GM19395 (cell line): ENCODE measurements at regions not wholly inside any gene's neighbourhood (a gene's known extent, or its start where the extent isn't known, plus 50 kb on each side); places are given as distances from the start of the nearest gene placed in this dataset.
"Not testable (repeated sequence)": the region's sequence is repeated elsewhere in the genome, so short reads cannot be mapped to it uniquely, and the experiment has no call there.

Experiments used
- ATAC-seq: cut with Tn5 transposase; IDR thresholded peaks from one replicate; pipeline ENCODE4 v1.9.1; 2021; ENCODE audit warnings: mild to moderate bottlenecking, moderate library complexity; ENCODE audit not compliant: unreplicated experiment

- ATAC-seq: no peak
Observed at GRCh38 chr3:82128271-82128670, 366.8 kb upstream of the GBE1 start.

- ATAC-seq: no peak
Observed at GRCh38 chr3:82122554-82123345, 361.3 kb upstream of the GBE1 start.

GRCh38 chr3:82114589-82114988, 353.1 kb upstream of the GBE1 start:
- no peak for ATAC-seq

- ATAC-seq: not testable (repeated sequence)
Observed at GRCh38 chr3:82110721-82111120, 349.3 kb upstream of the GBE1 start.

GRCh38 chr3:82103241-82103640, 341.8 kb upstream of the GBE1 start:
- no peak for ATAC-seq

- ATAC-seq: no peak
Observed at GRCh38 chr3:82100378-82100777, 338.9 kb upstream of the GBE1 start.

GRCh38 chr3:82093641-82094040, 332.2 kb upstream of the GBE1 start:
- ATAC-seq: no peak

- ATAC-seq: no peak
Observed at GRCh38 chr3:82088749-82089148, 327.3 kb upstream of the GBE1 start.

GRCh38 chr3:82087958-82088357, 326.5 kb upstream of the GBE1 start:
- no peak for ATAC-seq

- ATAC-seq: no peak
Observed at GRCh38 chr3:82085851-82086475, 324.5 kb upstream of the GBE1 start.

GRCh38 chr3:82085356-82085755, 323.9 kb upstream of the GBE1 start:
- ATAC-seq: no peak

GRCh38 chr3:82084824-82085223, 323.4 kb upstream of the GBE1 start:
- no peak for ATAC-seq

GRCh38 chr3:82082796-82083195, 321.4 kb upstream of the GBE1 start:
- ATAC-seq: no peak

GRCh38 chr3:82081351-82081750, 319.9 kb upstream of the GBE1 start:
- ATAC-seq: no peak

GRCh38 chr3:82080792-82081191, 319.3 kb upstream of the GBE1 start:
- ATAC-seq: no peak

- ATAC-seq: no peak
Observed at GRCh38 chr3:82080261-82080660, 318.8 kb upstream of the GBE1 start.

- ATAC-seq: no peak
Observed at GRCh38 chr3:82079335-82079890, 318.0 kb upstream of the GBE1 start.

- ATAC-seq: no peak
Observed at GRCh38 chr3:82078246-82078645, 316.8 kb upstream of the GBE1 start.

GRCh38 chr3:82067420-82067819, 306.0 kb upstream of the GBE1 start:
- no peak for ATAC-seq

- ATAC-seq: no peak
Observed at GRCh38 chr3:82058809-82059208, 297.4 kb upstream of the GBE1 start.

- no peak for ATAC-seq
Observed at GRCh38 chr3:82055792-82056191, 294.3 kb upstream of the GBE1 start.

- ATAC-seq: no peak
Observed at GRCh38 chr3:82054849-82055248, 293.4 kb upstream of the GBE1 start.
